ENCODE measurements at regions not wholly inside any gene's neighbourhood (a gene's known extent, or its start where the extent isn't known, plus 50 kb on each side); places are given as distances from the start of the nearest gene placed in this dataset.

DNA sequence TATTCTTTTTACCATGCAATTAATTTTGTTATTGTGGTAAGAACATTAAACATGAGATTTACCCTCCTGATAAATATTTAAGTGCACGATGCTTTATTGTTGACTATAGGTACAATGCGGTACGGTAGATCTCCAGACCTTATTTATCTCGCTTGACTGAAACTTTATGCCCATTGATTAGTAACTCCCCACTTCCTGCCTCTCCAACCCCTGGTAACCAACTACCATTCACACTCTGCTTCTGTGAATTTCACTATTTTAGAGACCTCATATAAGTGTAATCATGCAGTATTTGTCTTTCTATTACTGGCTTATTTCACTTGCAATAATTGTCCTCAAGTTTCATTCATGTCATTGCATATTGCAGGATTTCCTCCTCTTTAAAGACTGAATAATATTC is 195.7 kb upstream of the ID2 start:
- Histone ChIP-seq H3K9me3 (replicated peaks in 1 of 2; ENCODE audit: control insufficient read depth in 1 of 2, insufficient read depth in 1 of 2, low read length in 2 of 2) (no peaks in the 10 kb centered on the region), H3K79me2 (ENCODE audit: insufficient read depth, low read length) (no peaks in the 10 kb centered on the region), H3K27me3 (ENCODE audit: control insufficient read depth in 2 of 2, insufficient read depth in 2 of 2, low read length in 2 of 2) (no peaks in the 10 kb centered on the region), H3K4me1 (ENCODE audit: control insufficient read depth in 1 of 2, insufficient read depth in 2 of 2, low read length in 2 of 2) (peaks cover 29 to 35% of the 10 kb centered on the region in 2 donors), H4K20me1 (ENCODE audit: insufficient read depth, low read length) (no peaks in the 10 kb centered on the region), H3K4me2 (replicated peaks; ENCODE audit: extremely low read depth, low read length, poor library complexity, severe bottlenecking) (no peak overlapping the region), H3K4me3 (replicated peaks in 1 of 3; ENCODE audit: low read depth in 2 of 3, low read length in 3 of 3) (no peak overlapping the region), H2AFZ (ENCODE audit: insufficient read depth, low read depth, low read length, poor library complexity, severe bottlenecking) (no peak overlapping the region), H3K27ac (ENCODE audit: low read depth in 1 of 2, low read length in 2 of 2) (no peak overlapping the region), H3K9ac (ENCODE audit: insufficient read depth, low read length, poor library complexity, severe bottlenecking) (no peak overlapping the region), H3K36me3 (replicated peaks in 1 of 2; ENCODE audit: control insufficient read depth in 1 of 2, insufficient read depth in 2 of 2, low read length in 2 of 2) (no peaks in the 10 kb centered on the region)
- no peak overlapping the region for H3K4me3 Mint-ChIP-seq
- DNase-seq = no peak
- no peaks in the 10 kb centered on the region for H3K9me3 Mint-ChIP-seq
- H3K27ac Mint-ChIP-seq = no peak overlapping the region
- intact Hi-C loops (cut with micrococcal nuclease) = no loop called here
- peaks cover 54% of the 10 kb centered on the region for H3K4me1 Mint-ChIP-seq
- WGBS (ENCODE audit: insufficient coverage) = no CpG with 5 or more reads among the region's 4 CpGs
- no peak for TF ChIP-seq CTCF (IDR thresholded peaks at IDR 0.05)
- peaks cover 0 to 3% (median 1%) of the 10 kb centered on the region in 3 donors for H3K27me3 Mint-ChIP-seq (ENCODE audit: low read depth in 3 of 3)
- H3K36me3 Mint-ChIP-seq = peaks cover 4 to 5% of the 10 kb centered on the region in 2 donors

DNA sequence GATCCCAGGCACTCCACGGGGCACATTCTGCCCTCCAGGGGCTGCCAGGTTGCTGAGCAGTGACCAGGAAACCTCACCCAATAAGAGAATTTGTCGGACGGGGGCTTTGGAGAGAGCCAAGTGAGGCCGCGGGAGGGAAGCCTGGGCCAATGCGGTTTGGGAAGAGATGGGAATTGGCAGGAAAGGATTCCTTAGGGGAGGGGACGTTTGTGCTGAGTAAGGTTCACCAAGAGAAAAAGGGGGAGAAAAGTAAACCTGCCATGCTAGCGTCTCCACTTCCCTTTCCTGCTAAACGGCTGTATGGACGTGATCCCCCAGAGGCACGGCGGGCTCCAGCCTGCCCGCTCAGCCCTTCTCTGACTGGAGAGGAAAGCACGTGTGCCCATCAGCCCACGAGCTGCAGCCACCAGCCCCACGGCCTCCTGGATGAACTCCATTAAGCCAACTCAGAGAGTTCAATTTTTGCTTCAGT is 194.4 kb upstream of the ID2 start:
- H3K79me2 ChIP-seq (ENCODE audit: insufficient read depth, low read length) = no peaks in the 10 kb centered on the region
- H3K4me2 ChIP-seq (replicated peaks; ENCODE audit: extremely low read depth, low read length, poor library complexity, severe bottlenecking) = peak overlapping the region; percentile 80
- Mint-ChIP-seq H3K27me3 (ENCODE audit: low read depth in 3 of 3) (peaks cover 0 to 3% (median 1%) of the 10 kb centered on the region in 3 donors), H3K4me1 (peaks cover 48% of the 10 kb centered on the region), H3K4me3 (peak overlapping the region; percentile 79 to 95), H3K9me3 (no peaks in the 10 kb centered on the region), H3K27ac (peak overlapping the region; percentile 56 to 90 (median 85)), H3K36me3 (peaks cover 0 to 4% of the 10 kb centered on the region in 2 donors)
- peak overlapping the region; percentile 55 for H2AFZ ChIP-seq (ENCODE audit: insufficient read depth, low read depth, low read length, poor library complexity, severe bottlenecking)
- WGBS (ENCODE audit: insufficient coverage) = 28% methylated on average over 10 of the region's 16 CpGs
- H3K9ac ChIP-seq (ENCODE audit: insufficient read depth, low read length, poor library complexity, severe bottlenecking) = peak overlapping the region; percentile 48
- peaks cover 22 to 31% of the 10 kb centered on the region in 2 donors for H3K4me1 ChIP-seq (ENCODE audit: control insufficient read depth in 1 of 2, insufficient read depth in 2 of 2, low read length in 2 of 2)
- H3K4me3 ChIP-seq (replicated peaks in 1 of 3; ENCODE audit: low read depth in 2 of 3, low read length in 3 of 3) = peak overlapping the region; percentile 28 to 66 (median 30)
- DNase-seq = peak in 2 of 3 donors; percentile 41 to 56
- peak overlapping the region in 1 of 2 donors; percentile 53 for H3K27ac ChIP-seq (ENCODE audit: low read depth in 1 of 2, low read length in 2 of 2)
- H4K20me1 ChIP-seq (ENCODE audit: insufficient read depth, low read length) = no peaks in the 10 kb centered on the region
- no peaks in the 10 kb centered on the region for H3K36me3 ChIP-seq (replicated peaks in 1 of 2; ENCODE audit: control insufficient read depth in 1 of 2, insufficient read depth in 2 of 2, low read length in 2 of 2)
- H3K27me3 ChIP-seq (ENCODE audit: control insufficient read depth in 2 of 2, insufficient read depth in 2 of 2, low read length in 2 of 2) = no peaks in the 10 kb centered on the region
- intact Hi-C loops (cut with micrococcal nuclease) = no loop called here
- no peaks in the 10 kb centered on the region for H3K9me3 ChIP-seq (replicated peaks in 1 of 2; ENCODE audit: control insufficient read depth in 1 of 2, insufficient read depth in 1 of 2, low read length in 2 of 2)
- TF ChIP-seq CTCF (IDR thresholded peaks at IDR 0.05) = no peak

Data from CD14-positive monocyte (primary cell).